K562 (cell line): ENCODE measurements at regions not wholly inside any gene's neighbourhood (a gene's known extent, or its start where the extent isn't known, plus 50 kb on each side); places are given as distances from the start of the nearest gene placed in this dataset.

Experiments used
- ATAC-seq: fragments of 200-7000 bp; cut with Tn5 transposase; 3 replicates; pipeline ENCODE4 v1.9.1; 2020; ENCODE audit warnings: moderate library complexity
- BruUV-seq: library from RNA; stranded (reverse); fragments of 400-500 nt; replicated peaks from 2 replicates; lab custom pipeline; 2021; lab: Mats Ljungman, UMichigan
- CTCF ChIA-PET: fragments of 300-600 bp; formaldehyde crosslinking; extraction: SDS; loops from one replicate; lab custom pipeline; 2021; ENCODE audit warnings: low intra/inter-chr PET ratio; lab: Yijun Ruan, JAX
- POLR2A ChIA-PET: fragments of 300-600, 350-650 bp; sonication (Branson Sonifier 250); formaldehyde crosslinking; extraction: SDS; loops from one replicate; lab custom pipeline; 2021; ENCODE audit warnings: antibody characterized with exemption, inconsistent platforms; lab: Yijun Ruan, JAX
- DNase-seq, 4 experiments: peaks; one replicate each; pipeline versions ENCODE4 v3.0.0 to v3.0.0-alpha.2; 2011 to 2018; ENCODE audit warnings: low spot score in 3 of 4, mixed read lengths in 3 of 4; ENCODE audit errors: extremely low read depth in 1 of 4
- FAIRE-seq: peaks from 2 replicates; lab custom pipeline; 2011; peaks lifted over from hg19 to GRCh38; lab: Jason Lieb, UNC
- H2AFZ ChIP-seq: 2 replicates; pipeline ENCODE4 v1.6.0; 2011; ENCODE audit warnings: low read depth, low read length, control low read depth, inconsistent platforms
- H3K27ac ChIP-seq: fragments of 200-600 bp; 3 replicates; pipeline ENCODE4 v1.8.0; 2011; ENCODE audit warnings: low read depth, mild to moderate bottlenecking, control low read depth, inconsistent platforms, low read length, moderate library complexity, mixed read lengths; ENCODE audit errors: extremely low read depth
- H3K27me3 ChIP-seq, 2 experiments: fragments of 300-600 bp in 1 of 2; 2 replicates in 1 of 2; 3 replicates in 1 of 2; pipeline versions ENCODE4 v1.6.0 to v1.8.0; 2011; ENCODE audit warnings: inconsistent platforms in 2 of 2, low read length in 2 of 2, mild to moderate bottlenecking in 1 of 2, mixed read lengths in 1 of 2, moderate library complexity in 1 of 2; ENCODE audit not compliant: control insufficient read depth in 2 of 2, insufficient read depth in 2 of 2
- H3K36me3 ChIP-seq: fragments of 300-600 bp; 3 replicates; pipeline ENCODE4 v1.8.0; 2011; ENCODE audit warnings: mild to moderate bottlenecking, low read length, inconsistent platforms; ENCODE audit not compliant: control insufficient read depth, insufficient read depth
- H3K4me1 ChIP-seq, 2 experiments: fragments of 200-600 bp in 1 of 2; replicated peaks in 1 of 2; 2 replicates in 1 of 2; 3 replicates in 1 of 2; pipeline versions ENCODE4 v1.5.1 to v1.8.0; 2011; ENCODE audit warnings: inconsistent platforms in 2 of 2, low read length in 2 of 2, mild to moderate bottlenecking in 1 of 2, mixed read lengths in 1 of 2, moderate library complexity in 1 of 2; ENCODE audit not compliant: control insufficient read depth in 2 of 2, insufficient read depth in 2 of 2
- H3K4me2 ChIP-seq: 2 replicates; pipeline ENCODE4 v1.6.1; 2011; ENCODE audit warnings: low read length, control low read depth, inconsistent platforms, mixed read lengths; ENCODE audit not compliant: insufficient read depth
- H3K4me3 ChIP-seq: fragments of 200-600 bp; sonication (generic), shearing (Covaris generic); 2 replicates; pipeline ENCODE4 v1.5.1; 2016; ENCODE audit warnings: control low read depth, inconsistent platforms
- H3K79me2 ChIP-seq: fragments of 200-600 bp; 3 replicates; pipeline ENCODE4 v1.8.0; 2011; ENCODE audit warnings: low read length, inconsistent platforms; ENCODE audit not compliant: control insufficient read depth, insufficient read depth
- H3K9ac ChIP-seq, 2 experiments: 2 replicates each; pipeline versions ENCODE4 v1.6.0 to v1.6.1; 2011; ENCODE audit warnings: low read depth in 2 of 2, low read length in 2 of 2, control low read depth in 1 of 2, inconsistent platforms in 1 of 2, mild to moderate bottlenecking in 1 of 2, mixed read lengths in 1 of 2; ENCODE audit not compliant: insufficient read depth in 1 of 2
- H3K9me1 ChIP-seq: one replicate; pipeline ENCODE4 v1.6.0; 2011; ENCODE audit warnings: inconsistent platforms, mild to moderate bottlenecking, low read length, moderate library complexity; ENCODE audit not compliant: control insufficient read depth, insufficient read depth
- H3K9me3 ChIP-seq: replicated peaks from 2 replicates; pipeline ENCODE4 v1.5.1; 2011; ENCODE audit warnings: low read depth, low read length, inconsistent platforms; ENCODE audit not compliant: control insufficient read depth, insufficient read depth
- H4K20me1 ChIP-seq: replicated peaks from 2 replicates; pipeline ENCODE4 v1.6.1; 2011; ENCODE audit warnings: low read length, inconsistent platforms, mixed read lengths; ENCODE audit not compliant: control insufficient read depth, insufficient read depth
- ARID1B ChIP-seq: fragments of 450-650 bp; IDR thresholded peaks from 2 replicates; pipeline ENCODE4 v1.6.1; 2016; ENCODE audit warnings: antibody characterized with exemption, mild to moderate bottlenecking, inconsistent platforms
- ARNT ChIP-seq, 2 experiments: fragments of 450-650 bp; IDR thresholded peaks; 2 replicates each; pipeline ENCODE4 v1.6.1; 2016; ENCODE audit warnings: mild to moderate bottlenecking in 1 of 2
- BCL6 ChIP-seq: fragments of 250-450 bp; sonication (Bioruptor Pico); IDR thresholded peaks from 2 replicates; pipeline ENCODE4 v1.4.0; 2020
- BHLHE40 ChIP-seq: IDR thresholded peaks from 2 replicates; pipeline ENCODE4 v1.6.1; 2011; ENCODE audit warnings: low read length, improper control_type of control experiment
- DIDO1 ChIP-seq: fragments of 450-650 bp; IDR thresholded peaks from 2 replicates; pipeline ENCODE4 v1.6.1; 2016; ENCODE audit warnings: low read depth, missing biosample characterization, missing genetic modification characterization
- L3MBTL2 ChIP-seq: fragments of 450-650 bp; IDR thresholded peaks from 2 replicates; pipeline ENCODE4 v1.6.1; 2016; ENCODE audit warnings: mild to moderate bottlenecking, moderate library complexity
- MYC ChIP-seq, 2 experiments: fragments of 250-450 bp in 1 of 2; sonication (Bioruptor Pico) in 1 of 2; IDR thresholded peaks; 2 replicates each; pipeline versions ENCODE4 v1.5.1 to v1.6.1; 2012 to 2021; ENCODE audit warnings: low read depth in 2 of 2, borderline replicate concordance in 1 of 2, improper control_type of control experiment in 1 of 2, low read length in 1 of 2, mild to moderate bottlenecking in 1 of 2, moderate library complexity in 1 of 2
- NR4A1 ChIP-seq, 2 experiments: fragments of 250-450 bp in 1 of 2; fragments of 450-650 bp in 1 of 2; sonication (Bioruptor Pico) in 1 of 2; IDR thresholded peaks; 2 replicates each; pipeline versions ENCODE4 v1.4.0 to v1.6.1; 2016 to 2020; ENCODE audit warnings: mild to moderate bottlenecking in 2 of 2, missing compliant biosample characterization in 1 of 2, missing genetic modification characterization in 1 of 2, moderate library complexity in 1 of 2
- PHB2 ChIP-seq: fragments of 450-650 bp; IDR thresholded peaks from 2 replicates; pipeline ENCODE4 v1.6.1; 2017; ENCODE audit warnings: low read depth
- PHF21A ChIP-seq: fragments of 450-650 bp; IDR thresholded peaks from 2 replicates; pipeline ENCODE4 v1.6.1; 2017; ENCODE audit warnings: low read depth, borderline replicate concordance
- SMC3 ChIP-seq: conservative IDR thresholded peaks from 2 replicates; pipeline ENCODE4 v1.6.1; 2011; ENCODE audit warnings: low read depth, low read length, improper control_type of control experiment; ENCODE audit not compliant: insufficient read depth
- ZNF24 ChIP-seq: fragments of 450-650 bp; IDR thresholded peaks from 2 replicates; pipeline ENCODE4 v1.6.1; 2016
- ZNF274 ChIP-seq: IDR thresholded peaks from 2 replicates; pipeline ENCODE4 v1.6.1; 2011; ENCODE audit warnings: low read depth, mild to moderate bottlenecking, low read length, moderate library complexity, borderline replicate concordance
- ZNF280A ChIP-seq: fragments of 450-650 bp; IDR thresholded peaks from 2 replicates; pipeline ENCODE4 v1.6.1; 2018; ENCODE audit warnings: mild to moderate bottlenecking, low read depth; ENCODE audit not compliant: partially characterized antibody
- ZNF586 ChIP-seq: fragments of 450-650 bp; formaldehyde crosslinking; conservative IDR thresholded peaks from 2 replicates; pipeline ENCODE4 v1.4.0; 2020; ENCODE audit warnings: mild to moderate bottlenecking, moderate library complexity
- ZNF75A ChIP-seq: fragments of 450-650 bp; formaldehyde crosslinking; IDR thresholded peaks from 2 replicates; pipeline ENCODE4 v1.4.0; 2020; ENCODE audit warnings: mild to moderate bottlenecking
- WGBS: fragments of 100-300 bp; shearing (Covaris generic); methylation state at CpG from one replicate; pipeline ENCODE4 v1.1.6; 2016; ENCODE audit warnings: low coverage, mixed read lengths; ENCODE audit not compliant: insufficient coverage; ENCODE audit errors: missing lambda C conversion rate; 5-methylcytosine and 5-hydroxymethylcytosine counted together
- in situ Hi-C: fragments of 300-500 bp; cut with MboI; formaldehyde crosslinking; loops from 4 replicates; pipeline ENCODE4 v1.15.0; 2018; ENCODE audit warnings: inconsistent platforms, mixed read lengths
- intact Hi-C: fragments of 100-400 bp; cut with micrococcal nuclease; formaldehyde crosslinking; loops from 2 replicates; pipeline ENCODE4 v1.14.2; 2022
- TF ChIP-seq, protein P1 (sequence below): IDR thresholded peaks from 2 replicates; pipeline ENCODE4 v1.6.1; 2016; ENCODE audit warnings: missing genetic modification characterization, missing compliant biosample characterization

DNA sequence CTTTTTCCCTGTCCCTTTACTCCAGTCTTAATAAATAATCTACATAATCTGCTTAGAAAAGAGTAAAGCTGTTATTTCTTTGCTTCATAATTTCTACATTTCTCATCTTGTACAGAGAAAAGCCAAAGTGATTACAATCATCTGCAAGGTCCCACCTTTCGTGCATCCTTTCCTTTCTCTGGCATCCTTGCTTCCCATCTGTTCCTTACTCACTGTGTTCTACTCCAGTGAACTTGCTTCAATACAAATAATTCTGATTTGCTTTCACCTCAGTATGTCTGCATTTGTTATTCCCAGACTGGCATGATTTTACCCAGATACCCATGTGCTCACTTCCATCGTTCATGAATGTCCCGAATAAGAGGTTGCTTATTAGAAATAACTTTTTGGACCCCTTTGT is 99.4 kb upstream of the DSEL start (continued):
- no peak for TF ChIP-seq BCL6 (CRISPR knock-in tag)

- BruUV-seq: no TSS peak
- 0% methylated on average over 5 of the region's 5 CpGs for WGBS
- Histone ChIP-seq H3K4me1 (no peaks in the 10 kb centered on the region), H3K4me3 (no peak overlapping the region), H4K20me1 (no peaks in the 10 kb centered on the region), H3K27me3 (no peaks in the 10 kb centered on the region), H3K9me1 (no peaks in the 10 kb centered on the region), H3K4me2 (no peak overlapping the region), H3K36me3 (no peaks in the 10 kb centered on the region), H3K9me3 (no peaks in the 10 kb centered on the region)
- DNase-seq: no peak
- no peak for FAIRE-seq
- TF ChIP-seq MYC (IDR thresholded peaks at IDR 0.05; ENCODE audit: low read depth, low read length): no peak
- TF ChIP-seq MYC (CRISPR knock-in tag; IDR thresholded peaks at IDR 0.05; ENCODE audit: borderline replicate concordance, low read depth): no peak
- TF ChIP-seq NR4A1 (CRISPR knock-in tag; IDR thresholded peaks at IDR 0.05): no peak
- no peak for TF ChIP-seq NR4A1 (tag; IDR thresholded peaks at IDR 0.05)
- TF ChIP-seq DIDO1 (tag): no peak
- TF ChIP-seq L3MBTL2: no peak
- no peak for TF ChIP-seq PHF21A
- TF ChIP-seq PHB2: no peak
- TF ChIP-seq ZNF280A: no peak
- TF ChIP-seq ZNF274: no peak
- TF ChIP-seq ZNF75A (CRISPR knock-in tag): no peak
- TF ChIP-seq ZNF24: no peak
- TF ChIP-seq ARID1B: no peak
- no peak for TF ChIP-seq BHLHE40
- no peak for TF ChIP-seq SMC3
- TF ChIP-seq ARNT (IDR thresholded peaks at IDR 0.05): no peak
- TF ChIP-seq ZNF586 (CRISPR knock-in tag): no peak
- TF ChIP-seq, protein P1, sequence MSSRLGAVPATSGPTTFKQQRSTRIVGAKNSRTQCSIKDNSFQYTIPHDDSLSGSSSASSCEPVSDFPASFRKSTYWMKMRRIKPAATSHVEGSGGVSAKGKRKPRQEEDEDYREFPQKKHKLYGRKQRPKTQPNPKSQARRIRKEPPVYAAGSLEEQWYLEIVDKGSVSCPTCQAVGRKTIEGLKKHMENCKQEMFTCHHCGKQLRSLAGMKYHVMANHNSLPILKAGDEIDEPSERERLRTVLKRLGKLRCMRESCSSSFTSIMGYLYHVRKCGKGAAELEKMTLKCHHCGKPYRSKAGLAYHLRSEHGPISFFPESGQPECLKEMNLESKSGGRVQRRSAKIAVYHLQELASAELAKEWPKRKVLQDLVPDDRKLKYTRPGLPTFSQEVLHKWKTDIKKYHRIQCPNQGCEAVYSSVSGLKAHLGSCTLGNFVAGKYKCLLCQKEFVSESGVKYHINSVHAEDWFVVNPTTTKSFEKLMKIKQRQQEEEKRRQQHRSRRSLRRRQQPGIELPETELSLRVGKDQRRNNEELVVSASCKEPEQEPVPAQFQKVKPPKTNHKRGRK (tag): no peak
- TF ChIP-seq, all 486 proteins: peak for 0
- Histone ChIP-seq H3K79me2 (no peaks in the 10 kb centered on the region), H2AFZ (no peak overlapping the region), H3K27ac (no peak overlapping the region), H3K9ac (no peak overlapping the region)
- no peak for ATAC-seq
- in situ Hi-C loops (no loop called here), intact Hi-C loops (no loop called here)
- CTCF ChIA-PET: no interaction called here
- POLR2A ChIA-PET: no interaction called here
These were observed 97.2 kb upstream of the DSEL start for GRCh38 chr18:67613731-67614130.
